Sigmoid colon (tissue), 4 donors: ENCODE measurements at regions not wholly inside any gene's neighbourhood (a gene's known extent, or its start where the extent isn't known, plus 50 kb on each side); places are given as distances from the start of the nearest gene placed in this dataset.
"Not testable (repeated sequence)": the region's sequence is repeated elsewhere in the genome, so short reads cannot be mapped to it uniquely, and the experiment has no call there.

Experiments
- POLR2A ChIP-seq, 2 donors: fragments of 450-650 bp; IDR thresholded peaks; one replicate each; pipeline ENCODE4 v1.6.1; 2016; ENCODE audit warnings: antibody characterized with exemption in 2 of 2, mild to moderate bottlenecking in 2 of 2, moderate library complexity in 2 of 2
- POLR2AphosphoS5 ChIP-seq, 4 donors: sonication (generic); formaldehyde crosslinking; IDR thresholded peaks; one replicate each; pipeline ENCODE4 v1.6.1; 2017; ENCODE audit warnings: antibody characterized with exemption in 4 of 4
- TF ChIP-seq, protein P1 (sequence below), 4 experiments: fragments of 450-650 bp in 3 of 4; fragments of 200-600 bp in 1 of 4; IDR thresholded peaks; one replicate each; pipeline ENCODE4 v1.5.1; 2016 to 2019; ENCODE audit warnings: antibody characterized with exemption in 4 of 4, mild to moderate bottlenecking in 3 of 4, moderate library complexity in 2 of 4

DNA sequence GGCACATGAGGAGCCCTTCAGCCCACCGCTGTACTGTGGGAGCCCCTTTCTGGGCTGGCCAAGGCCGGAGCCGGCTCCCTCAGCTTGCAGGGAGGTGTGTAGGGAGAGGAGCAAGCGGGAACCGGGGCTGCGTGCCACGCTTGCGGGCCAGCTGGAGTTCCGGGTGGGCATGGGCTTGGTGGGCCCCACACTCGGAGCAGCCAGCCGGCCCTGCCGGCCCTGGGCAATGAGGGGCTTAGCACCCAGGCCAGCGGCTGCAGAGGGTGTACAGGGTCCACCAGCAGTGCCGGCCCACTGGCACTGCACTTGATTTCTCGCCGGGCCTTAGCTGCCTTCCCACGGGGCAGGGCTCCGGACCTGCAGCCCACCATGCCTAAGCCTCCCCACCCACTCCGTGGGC is 150.5 kb downstream of the OR4C45 start:
- not testable (repeated sequence) for TF ChIP-seq POLR2AphosphoS5, POLR2A (IDR thresholded peaks at IDR 0.05)
- TF ChIP-seq, protein P1, sequence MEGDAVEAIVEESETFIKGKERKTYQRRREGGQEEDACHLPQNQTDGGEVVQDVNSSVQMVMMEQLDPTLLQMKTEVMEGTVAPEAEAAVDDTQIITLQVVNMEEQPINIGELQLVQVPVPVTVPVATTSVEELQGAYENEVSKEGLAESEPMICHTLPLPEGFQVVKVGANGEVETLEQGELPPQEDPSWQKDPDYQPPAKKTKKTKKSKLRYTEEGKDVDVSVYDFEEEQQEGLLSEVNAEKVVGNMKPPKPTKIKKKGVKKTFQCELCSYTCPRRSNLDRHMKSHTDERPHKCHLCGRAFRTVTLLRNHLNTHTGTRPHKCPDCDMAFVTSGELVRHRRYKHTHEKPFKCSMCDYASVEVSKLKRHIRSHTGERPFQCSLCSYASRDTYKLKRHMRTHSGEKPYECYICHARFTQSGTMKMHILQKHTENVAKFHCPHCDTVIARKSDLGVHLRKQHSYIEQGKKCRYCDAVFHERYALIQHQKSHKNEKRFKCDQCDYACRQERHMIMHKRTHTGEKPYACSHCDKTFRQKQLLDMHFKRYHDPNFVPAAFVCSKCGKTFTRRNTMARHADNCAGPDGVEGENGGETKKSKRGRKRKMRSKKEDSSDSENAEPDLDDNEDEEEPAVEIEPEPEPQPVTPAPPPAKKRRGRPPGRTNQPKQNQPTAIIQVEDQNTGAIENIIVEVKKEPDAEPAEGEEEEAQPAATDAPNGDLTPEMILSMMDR (IDR thresholded peaks at IDR 0.05), result not testable (repeated sequence)
